Endodermal cell (in vitro differentiated cells): ENCODE measurements at regions not wholly inside any gene's neighbourhood (a gene's known extent, or its start where the extent isn't known, plus 50 kb on each side); places are given as distances from the start of the nearest gene placed in this dataset.

Experiments used
- DNase-seq: peaks from one replicate; pipeline ENCODE4 v3.0.0-alpha.2; 2017
- H3K27ac ChIP-seq: 2 replicates; pipeline ENCODE4 v1.5.1; 2013; ENCODE audit warnings: mild to moderate bottlenecking, low read depth, low read length, moderate library complexity
- H3K27me3 ChIP-seq: 2 replicates; pipeline ENCODE4 v1.6.1; 2013; ENCODE audit warnings: mild to moderate bottlenecking, low read length, moderate library complexity; ENCODE audit not compliant: insufficient read depth, control insufficient read depth, poor library complexity, severe bottlenecking
- H3K36me3 ChIP-seq: 2 replicates; pipeline ENCODE4 v1.7.0; 2013; ENCODE audit warnings: mild to moderate bottlenecking, low read length, moderate library complexity; ENCODE audit not compliant: control insufficient read depth, insufficient read depth
- H3K4me1 ChIP-seq: one replicate; pipeline ENCODE4 v1.7.0; 2013; ENCODE audit warnings: low read length; ENCODE audit not compliant: control insufficient read depth, insufficient read depth
- H3K4me3 ChIP-seq: 2 replicates; pipeline ENCODE4 v1.5.1; 2013; ENCODE audit warnings: mild to moderate bottlenecking, low read length, moderate library complexity
- H3K9ac ChIP-seq: 2 replicates; pipeline ENCODE4 v1.6.1; 2013; ENCODE audit warnings: mild to moderate bottlenecking, low read length, moderate library complexity; ENCODE audit not compliant: poor library complexity, severe bottlenecking; ENCODE audit errors: extremely low read depth
- H3K9me3 ChIP-seq: 2 replicates; pipeline ENCODE4 v1.6.1; 2013; ENCODE audit warnings: mild to moderate bottlenecking, low read length, moderate library complexity; ENCODE audit not compliant: control insufficient read depth
- H3K27ac Mint-ChIP-seq: 2 replicates; pipeline ENCODE4 v1.8.0; 2020; ENCODE audit warnings: mixed read lengths
- H3K27me3 Mint-ChIP-seq: 2 replicates; pipeline ENCODE4 v1.8.0; 2021; ENCODE audit warnings: mild to moderate bottlenecking, mixed read lengths; ENCODE audit not compliant: insufficient read depth
- H3K36me3 Mint-ChIP-seq: 2 replicates; pipeline ENCODE4 v1.8.0; 2020; ENCODE audit warnings: low read depth, mixed read lengths
- H3K4me1 Mint-ChIP-seq: 2 replicates; pipeline ENCODE4 v1.8.0; 2020; ENCODE audit warnings: mixed read lengths
- H3K4me3 Mint-ChIP-seq: 2 replicates; pipeline ENCODE4 v1.8.0; 2020; ENCODE audit warnings: mild to moderate bottlenecking, moderate library complexity, mixed read lengths
- H3K9me3 Mint-ChIP-seq: 2 replicates; pipeline ENCODE4 v1.8.0; 2020; ENCODE audit warnings: mild to moderate bottlenecking, mixed read lengths
- CTCF ChIP-seq: fragments of 200-600 bp; sonication (generic); conservative IDR thresholded peaks from 2 replicates; pipeline ENCODE4 v1.5.0; 2021; ENCODE audit warnings: antibody characterized with exemption, mild to moderate bottlenecking
- WGBS, 2 experiments: methylation state at CpG; one replicate each; pipeline versions ENCODE4 v1.1.5 to v1.1.7; 2013; ENCODE audit warnings: missing lambda C conversion rate in 2 of 2, mixed read lengths in 1 of 2; ENCODE audit not compliant: insufficient coverage in 1 of 2, insufficient read length in 1 of 2; 5-methylcytosine and 5-hydroxymethylcytosine counted together

- peaks cover 3% of the 10 kb centered on the region for H3K36me3 Mint-ChIP-seq
- no peak overlapping the region for H3K27ac Mint-ChIP-seq
- no peaks in the 10 kb centered on the region for H3K27me3 ChIP-seq
- no peaks in the 10 kb centered on the region for H3K36me3 ChIP-seq
- no peaks in the 10 kb centered on the region for H3K4me1 ChIP-seq
- H3K9ac ChIP-seq: no peak overlapping the region
- H3K27ac ChIP-seq: no peak overlapping the region
- H3K4me1 Mint-ChIP-seq: no peaks in the 10 kb centered on the region
- no peak overlapping the region for H3K4me3 ChIP-seq
- 93 to 96% methylated on average over 16 of the region's 16 CpGs for WGBS, 2 experiments
- no peaks in the 10 kb centered on the region for H3K9me3 Mint-ChIP-seq
- no peak for DNase-seq
- no peak for TF ChIP-seq CTCF
- no peaks in the 10 kb centered on the region for H3K9me3 ChIP-seq
- no peaks in the 10 kb centered on the region for H3K27me3 Mint-ChIP-seq
- no peak overlapping the region for H3K4me3 Mint-ChIP-seq
Observed at GRCh38 chr11:70594031-70594430, 195.7 kb downstream of the CTTN start.

- Mint-ChIP-seq H3K27ac (no peak overlapping the region), H3K27me3 (no peaks in the 10 kb centered on the region), H3K4me1 (no peaks in the 10 kb centered on the region), H3K9me3 (no peaks in the 10 kb centered on the region), H3K36me3 (peaks cover under 1% of the 10 kb centered on the region), H3K4me3 (no peak overlapping the region)
- Histone ChIP-seq H3K9me3 (no peaks in the 10 kb centered on the region), H3K36me3 (no peaks in the 10 kb centered on the region), H3K4me3 (no peak overlapping the region), H3K27ac (no peak overlapping the region), H3K9ac (no peak overlapping the region), H3K4me1 (no peaks in the 10 kb centered on the region), H3K27me3 (no peaks in the 10 kb centered on the region)
- no peak for TF ChIP-seq CTCF
- no peak for DNase-seq
- WGBS, 2 experiments: 95 to 98% methylated on average over 9 to 10 of the region's 10 CpGs
Observed at GRCh38 chr11:70594606-70595005, 196.3 kb downstream of the CTTN start.

GRCh38 chr11:70595016-70595415 is 196.7 kb downstream of the CTTN start:
- H3K9me3 Mint-ChIP-seq: no peaks in the 10 kb centered on the region
- H3K27ac ChIP-seq: no peak overlapping the region
- DNase-seq: no peak
- no peak overlapping the region for H3K4me3 Mint-ChIP-seq
- no peak overlapping the region for H3K9ac ChIP-seq
- WGBS, 2 experiments: 94 to 95% methylated on average over 10 to 13 of the region's 13 CpGs
- no peak overlapping the region for H3K27ac Mint-ChIP-seq
- no peaks in the 10 kb centered on the region for H3K27me3 ChIP-seq
- H3K4me3 ChIP-seq: no peak overlapping the region
- H3K27me3 Mint-ChIP-seq: no peaks in the 10 kb centered on the region
- H3K9me3 ChIP-seq: no peaks in the 10 kb centered on the region
- no peak for TF ChIP-seq CTCF
- no peaks in the 10 kb centered on the region for H3K4me1 ChIP-seq
- no peaks in the 10 kb centered on the region for H3K36me3 Mint-ChIP-seq
- H3K4me1 Mint-ChIP-seq: no peaks in the 10 kb centered on the region
- H3K36me3 ChIP-seq: no peaks in the 10 kb centered on the region
